ENCODE measurements at regions not wholly inside any gene's neighbourhood (a gene's known extent, or its start where the extent isn't known, plus 50 kb on each side); places are given as distances from the start of the nearest gene placed in this dataset.

DNA sequence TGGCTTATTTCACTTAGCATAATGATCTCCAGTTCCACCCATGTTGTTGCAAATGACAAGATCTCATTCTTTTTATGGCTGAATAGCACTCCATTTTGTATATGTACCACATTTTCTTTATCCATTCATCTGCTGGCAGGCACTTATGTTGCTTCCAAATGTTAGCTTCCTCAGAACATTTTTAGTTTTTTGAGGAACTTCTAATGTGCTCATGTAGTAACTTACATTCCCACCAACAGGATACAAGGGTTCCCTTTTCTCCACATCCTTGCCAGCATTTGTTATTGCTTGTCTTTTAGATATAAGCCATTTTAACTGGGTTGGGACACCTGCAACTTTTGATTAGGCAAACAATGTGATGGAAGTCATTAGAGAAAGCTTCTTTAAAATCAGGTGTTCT is 454.2 kb downstream of the NLGN4X start:
- TF ChIP-seq, protein P1, sequence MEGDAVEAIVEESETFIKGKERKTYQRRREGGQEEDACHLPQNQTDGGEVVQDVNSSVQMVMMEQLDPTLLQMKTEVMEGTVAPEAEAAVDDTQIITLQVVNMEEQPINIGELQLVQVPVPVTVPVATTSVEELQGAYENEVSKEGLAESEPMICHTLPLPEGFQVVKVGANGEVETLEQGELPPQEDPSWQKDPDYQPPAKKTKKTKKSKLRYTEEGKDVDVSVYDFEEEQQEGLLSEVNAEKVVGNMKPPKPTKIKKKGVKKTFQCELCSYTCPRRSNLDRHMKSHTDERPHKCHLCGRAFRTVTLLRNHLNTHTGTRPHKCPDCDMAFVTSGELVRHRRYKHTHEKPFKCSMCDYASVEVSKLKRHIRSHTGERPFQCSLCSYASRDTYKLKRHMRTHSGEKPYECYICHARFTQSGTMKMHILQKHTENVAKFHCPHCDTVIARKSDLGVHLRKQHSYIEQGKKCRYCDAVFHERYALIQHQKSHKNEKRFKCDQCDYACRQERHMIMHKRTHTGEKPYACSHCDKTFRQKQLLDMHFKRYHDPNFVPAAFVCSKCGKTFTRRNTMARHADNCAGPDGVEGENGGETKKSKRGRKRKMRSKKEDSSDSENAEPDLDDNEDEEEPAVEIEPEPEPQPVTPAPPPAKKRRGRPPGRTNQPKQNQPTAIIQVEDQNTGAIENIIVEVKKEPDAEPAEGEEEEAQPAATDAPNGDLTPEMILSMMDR (IDR thresholded peaks at IDR 0.05), result no peak
- no peak overlapping the region for H3K27ac Mint-ChIP-seq
- ChIA-PET CTCF (no interaction called here), POLR2A (no interaction called here)
- H3K36me3 Mint-ChIP-seq (ENCODE audit: low read depth), result no peaks in the 10 kb centered on the region
- intact Hi-C loops (cut with micrococcal nuclease), result no loop called here
- no peaks in the 10 kb centered on the region for H3K27me3 Mint-ChIP-seq
- no peak overlapping the region for H3K4me3 Mint-ChIP-seq
- ATAC-seq, result no peak
- DNase-seq, result no peak
- H3K9me3 Mint-ChIP-seq, result peaks cover 2% of the 10 kb centered on the region
- H3K4me1 Mint-ChIP-seq (ENCODE audit: low read depth), result no peaks in the 10 kb centered on the region

DNA sequence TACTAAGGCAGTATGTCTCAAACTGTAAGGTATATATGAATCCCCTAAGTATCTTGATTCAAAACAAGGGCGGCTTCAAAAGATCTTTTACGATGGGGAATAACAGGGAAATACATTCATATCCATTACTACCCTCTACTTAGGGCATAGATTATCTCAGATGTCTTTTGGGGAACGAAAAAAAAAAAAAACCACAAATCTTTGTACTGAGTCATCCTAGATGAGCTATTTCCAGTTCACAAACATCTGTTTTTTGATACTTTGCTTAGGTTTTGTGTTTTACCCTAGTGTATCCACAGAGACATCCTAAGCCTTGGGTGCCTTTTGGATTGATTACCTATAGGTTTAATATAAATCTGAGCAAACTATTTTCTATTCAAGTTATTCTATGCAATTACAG is 457.2 kb downstream of the NLGN4X start:
- no peak overlapping the region for H3K4me3 Mint-ChIP-seq

DNA sequence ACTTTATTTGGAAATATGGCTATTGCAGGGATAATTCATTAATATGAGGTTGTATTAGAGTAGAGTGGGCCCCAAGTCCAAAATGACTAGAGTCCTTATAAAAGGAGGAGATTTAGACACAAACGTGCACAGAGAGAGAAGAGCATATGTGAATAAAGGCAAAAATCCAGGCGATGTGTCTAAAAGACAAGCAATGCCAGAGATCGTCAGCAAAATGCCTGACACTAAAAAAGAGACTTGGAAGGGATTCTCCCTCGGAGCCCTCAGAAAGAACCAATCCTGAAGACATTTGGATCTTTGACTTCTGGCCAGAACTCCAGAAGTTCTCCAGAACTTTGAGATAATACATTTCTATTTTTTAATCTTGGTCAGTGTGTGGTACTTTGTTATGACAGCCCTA is 472.1 kb downstream of the NLGN4X start:
- no peaks in the 10 kb centered on the region for H3K36me3 Mint-ChIP-seq (ENCODE audit: low read depth)
- no peaks in the 10 kb centered on the region for H3K27me3 Mint-ChIP-seq
- H3K4me1 Mint-ChIP-seq (ENCODE audit: low read depth), result no peaks in the 10 kb centered on the region
- H3K27ac Mint-ChIP-seq, result no peak overlapping the region
- ATAC-seq, result no peak
- intact Hi-C loops (cut with micrococcal nuclease), result no loop called here
- ChIA-PET CTCF (no interaction called here), POLR2A (no interaction called here)
- H3K9me3 Mint-ChIP-seq, result no peaks in the 10 kb centered on the region
- no peak for DNase-seq
- H3K4me3 Mint-ChIP-seq, result no peak overlapping the region
- TF ChIP-seq, protein P1 (IDR thresholded peaks at IDR 0.05), result no peak

More for the DNA sequence above, 457.2 kb downstream of the NLGN4X start:
- intact Hi-C loops (cut with micrococcal nuclease), result no loop called here
- no peaks in the 10 kb centered on the region for H3K9me3 Mint-ChIP-seq
- no peak overlapping the region for H3K27ac Mint-ChIP-seq
- no peaks in the 10 kb centered on the region for H3K27me3 Mint-ChIP-seq
- TF ChIP-seq, protein P1 (IDR thresholded peaks at IDR 0.05), result no peak
- H3K4me1 Mint-ChIP-seq (ENCODE audit: low read depth), result no peaks in the 10 kb centered on the region
- no peak for ATAC-seq
- ChIA-PET CTCF (no interaction called here), POLR2A (no interaction called here)
- no peaks in the 10 kb centered on the region for H3K36me3 Mint-ChIP-seq (ENCODE audit: low read depth)
- no peak for DNase-seq

DNA sequence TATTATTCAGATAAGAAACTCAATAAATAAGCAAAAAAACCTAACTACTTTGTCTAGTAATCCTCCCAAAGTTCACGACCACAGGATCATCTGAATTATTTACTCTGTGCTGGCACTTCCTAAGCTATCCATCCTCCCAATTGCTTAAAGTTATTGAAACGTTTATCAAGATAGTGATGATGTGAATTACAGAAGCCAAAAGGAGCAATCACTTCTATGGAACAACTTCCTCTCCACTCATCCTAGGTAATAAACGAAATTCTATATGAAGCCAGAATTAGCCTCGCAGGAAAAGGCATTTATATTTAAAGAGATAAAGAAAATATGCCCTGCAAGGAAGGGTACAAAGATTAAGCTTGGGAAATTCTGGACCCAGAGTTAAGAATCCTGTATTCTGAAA is 475.4 kb downstream of the NLGN4X start:
- TF ChIP-seq, protein P1 (IDR thresholded peaks at IDR 0.05), result no peak
- DNase-seq (no peak), ATAC-seq (no peak)
- H3K27me3 Mint-ChIP-seq, result no peaks in the 10 kb centered on the region
- POLR2A ChIA-PET, result no interaction called here
- H3K36me3 Mint-ChIP-seq (ENCODE audit: low read depth), result no peaks in the 10 kb centered on the region
- H3K9me3 Mint-ChIP-seq, result no peaks in the 10 kb centered on the region
- CTCF ChIA-PET, result no interaction called here
- H3K4me1 Mint-ChIP-seq (ENCODE audit: low read depth), result no peaks in the 10 kb centered on the region
- H3K4me3 Mint-ChIP-seq, result no peak overlapping the region
- no peak overlapping the region for H3K27ac Mint-ChIP-seq
- intact Hi-C loops (cut with micrococcal nuclease), result no loop called here

DNA sequence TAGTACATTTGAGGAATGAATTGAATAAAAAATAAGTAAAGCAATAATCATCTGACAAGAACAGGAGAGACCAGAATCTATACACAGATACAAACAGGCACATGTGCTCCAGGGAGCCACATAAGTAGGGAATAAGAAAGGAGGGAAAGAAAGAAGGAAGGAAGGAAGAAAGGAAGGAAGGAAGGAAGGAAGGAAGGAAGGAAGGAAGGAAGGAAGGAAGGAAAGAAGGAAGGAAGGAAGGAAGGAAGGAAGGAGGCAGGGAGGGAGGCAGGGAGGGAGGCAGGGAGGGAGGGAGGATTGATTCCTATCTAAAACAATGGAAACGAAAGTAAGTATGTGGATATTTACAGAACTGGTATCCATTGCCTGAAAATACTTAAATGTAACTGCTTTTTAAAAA is 475.8 kb downstream of the NLGN4X start:
- H3K27me3 Mint-ChIP-seq, result no peaks in the 10 kb centered on the region
- DNase-seq, result no peak
- H3K4me1 Mint-ChIP-seq (ENCODE audit: low read depth), result no peaks in the 10 kb centered on the region
- H3K9me3 Mint-ChIP-seq, result no peaks in the 10 kb centered on the region
- ATAC-seq, result no peak
- H3K36me3 Mint-ChIP-seq (ENCODE audit: low read depth), result no peaks in the 10 kb centered on the region
- H3K27ac Mint-ChIP-seq, result no peak overlapping the region
- H3K4me3 Mint-ChIP-seq, result no peak overlapping the region
- ChIA-PET CTCF (no interaction called here), POLR2A (no interaction called here)
- TF ChIP-seq, protein P1 (IDR thresholded peaks at IDR 0.05), result no peak
- intact Hi-C loops (cut with micrococcal nuclease), result no loop called here
